GM11168 (cell line): ENCODE measurements at regions not wholly inside any gene's neighbourhood (a gene's known extent, or its start where the extent isn't known, plus 50 kb on each side); places are given as distances from the start of the nearest gene placed in this dataset.

ENCODE experiments used
- in situ Hi-C: fragments of 300-500 bp; cut with MboI; formaldehyde crosslinking; loops from one replicate; pipeline ENCODE4 v1.12.0; 2022; ENCODE audit warnings: low sequenced_read_pairs; ENCODE audit not compliant: unreplicated experiment

GRCh38 chr7:156094350-156095146, 282.3 kb upstream of the SHH start:
- in situ Hi-C loops = no loop called here

- in situ Hi-C loops = no loop called here
Measured at GRCh38 chr7:156092307-156092706, 280.0 kb upstream of the SHH start.

- in situ Hi-C loops = no loop called here
Measured at GRCh38 chr7:156091519-156092080, 279.3 kb upstream of the SHH start.

- in situ Hi-C loops = no loop called here
Measured at GRCh38 chr7:156090988-156091387, 278.7 kb upstream of the SHH start.

GRCh38 chr7:156089222-156089621, 277.0 kb upstream of the SHH start:
- in situ Hi-C loops = no loop called here

GRCh38 chr7:156088115-156088514, 275.9 kb upstream of the SHH start:
- in situ Hi-C loops = no loop called here

- in situ Hi-C loops = no loop called here
Measured at GRCh38 chr7:156082048-156083040, 270.1 kb upstream of the SHH start.

GRCh38 chr7:156080596-156080995, 268.3 kb upstream of the SHH start:
- in situ Hi-C loops = no loop called here

GRCh38 chr7:156080046-156080445, 267.8 kb upstream of the SHH start:
- in situ Hi-C loops = no loop called here

- in situ Hi-C loops = no loop called here
Measured at GRCh38 chr7:156079156-156079555, 266.9 kb upstream of the SHH start.

- in situ Hi-C loops = no loop called here
Measured at GRCh38 chr7:156074982-156075615, 262.8 kb upstream of the SHH start.

- in situ Hi-C loops = no loop called here
Measured at GRCh38 chr7:156074084-156074483, 261.8 kb upstream of the SHH start.

GRCh38 chr7:156073366-156074052, 261.2 kb upstream of the SHH start:
- in situ Hi-C loops = no loop called here

GRCh38 chr7:156071612-156072011, 259.3 kb upstream of the SHH start:
- in situ Hi-C loops = no loop called here

GRCh38 chr7:156069891-156070290, 257.6 kb upstream of the SHH start:
- in situ Hi-C loops = no loop called here

- in situ Hi-C loops = no loop called here
Measured at GRCh38 chr7:156067156-156067555, 254.9 kb upstream of the SHH start.

GRCh38 chr7:156065400-156065799, 253.1 kb upstream of the SHH start:
- in situ Hi-C loops = no loop called here

GRCh38 chr7:156064971-156065386, 252.7 kb upstream of the SHH start:
- in situ Hi-C loops = no loop called here

- in situ Hi-C loops = no loop called here
Measured at GRCh38 chr7:156063241-156063810, 251.1 kb upstream of the SHH start.
